Left ventricle myocardium inferior (tissue), 1 donor: ENCODE measurements at regions not wholly inside any gene's neighbourhood (a gene's known extent, or its start where the extent isn't known, plus 50 kb on each side); places are given as distances from the start of the nearest gene placed in this dataset.
"Not testable (repeated sequence)": the region's sequence is repeated elsewhere in the genome, so short reads cannot be mapped to it uniquely, and the experiment has no call there.

Source experiments
- DNase-seq: peaks from one replicate; pipeline ENCODE4 v3.0.0-alpha.2; 2020
- H3K27ac ChIP-seq: fragments of 200-600 bp; replicated peaks from 2 replicates; pipeline ENCODE4 v1.8.0; 2021
- H3K27me3 ChIP-seq: fragments of 200-600 bp; 2 replicates; pipeline ENCODE4 v1.8.0; 2021; ENCODE audit warnings: low read depth
- H3K36me3 ChIP-seq: fragments of 200-600 bp; 2 replicates; pipeline ENCODE4 v1.8.0; 2021
- H3K4me1 ChIP-seq: fragments of 200-600 bp; 2 replicates; pipeline ENCODE4 v1.8.0; 2021
- H3K4me3 ChIP-seq: fragments of 200-600 bp; 2 replicates; pipeline ENCODE4 v1.8.0; 2021; ENCODE audit warnings: mild to moderate bottlenecking, moderate library complexity
- H3K9me3 ChIP-seq: fragments of 200-600 bp; replicated peaks from 2 replicates; pipeline ENCODE4 v1.8.0; 2021
- intact Hi-C: fragments of 100-400 bp; cut with micrococcal nuclease; formaldehyde crosslinking; loops from one replicate; pipeline ENCODE4 v1.11.0; 2022
- TF ChIP-seq, protein P1 (sequence below): fragments of 200-600 bp; IDR thresholded peaks from 2 replicates; pipeline ENCODE4 v1.8.0; 2021; ENCODE audit warnings: antibody characterized with exemption, mild to moderate bottlenecking, borderline replicate concordance
- donor health status: DM: no; HTN: yes; CAD: no; lungs with severe emphysema.

DNA sequence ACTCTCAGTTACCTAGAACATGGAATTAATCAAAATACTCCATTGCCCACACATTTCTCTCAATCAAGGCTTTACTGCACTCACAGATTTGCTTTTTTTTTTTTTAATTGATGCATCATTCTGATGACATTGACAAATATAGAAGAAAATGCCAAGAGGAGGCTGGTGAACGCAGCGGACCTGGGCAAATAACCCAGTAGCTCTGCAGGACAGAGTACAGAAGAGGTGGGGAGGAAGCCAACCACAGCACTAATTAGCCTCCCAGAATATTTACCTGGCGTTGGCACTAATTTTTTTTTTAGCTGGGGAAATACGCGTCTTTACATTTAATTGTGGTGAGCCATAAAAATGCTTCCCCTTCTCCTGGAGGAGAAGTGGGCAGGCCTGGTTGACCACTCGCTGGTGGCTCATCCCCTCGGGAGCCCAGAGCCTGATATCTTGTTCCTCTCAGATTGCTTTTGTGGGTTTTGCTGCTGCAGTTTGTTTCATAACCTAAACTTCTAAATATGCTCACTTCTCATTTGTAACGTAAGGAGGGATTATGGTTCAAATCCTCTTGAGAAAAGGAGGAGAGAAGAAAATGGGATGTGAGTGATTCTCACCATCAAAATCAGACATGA is 165.8 kb upstream of the EPB41L3 start:
- Histone ChIP-seq H3K4me1 (no peaks in the 10 kb centered on the region), H3K36me3 (no peaks in the 10 kb centered on the region), H3K4me3 (no peak overlapping the region), H3K27me3 (peaks cover 7% of the 10 kb centered on the region), H3K27ac (no peak overlapping the region), H3K9me3 (no peaks in the 10 kb centered on the region)
- intact Hi-C loops = no loop called here
- TF ChIP-seq, protein P1, sequence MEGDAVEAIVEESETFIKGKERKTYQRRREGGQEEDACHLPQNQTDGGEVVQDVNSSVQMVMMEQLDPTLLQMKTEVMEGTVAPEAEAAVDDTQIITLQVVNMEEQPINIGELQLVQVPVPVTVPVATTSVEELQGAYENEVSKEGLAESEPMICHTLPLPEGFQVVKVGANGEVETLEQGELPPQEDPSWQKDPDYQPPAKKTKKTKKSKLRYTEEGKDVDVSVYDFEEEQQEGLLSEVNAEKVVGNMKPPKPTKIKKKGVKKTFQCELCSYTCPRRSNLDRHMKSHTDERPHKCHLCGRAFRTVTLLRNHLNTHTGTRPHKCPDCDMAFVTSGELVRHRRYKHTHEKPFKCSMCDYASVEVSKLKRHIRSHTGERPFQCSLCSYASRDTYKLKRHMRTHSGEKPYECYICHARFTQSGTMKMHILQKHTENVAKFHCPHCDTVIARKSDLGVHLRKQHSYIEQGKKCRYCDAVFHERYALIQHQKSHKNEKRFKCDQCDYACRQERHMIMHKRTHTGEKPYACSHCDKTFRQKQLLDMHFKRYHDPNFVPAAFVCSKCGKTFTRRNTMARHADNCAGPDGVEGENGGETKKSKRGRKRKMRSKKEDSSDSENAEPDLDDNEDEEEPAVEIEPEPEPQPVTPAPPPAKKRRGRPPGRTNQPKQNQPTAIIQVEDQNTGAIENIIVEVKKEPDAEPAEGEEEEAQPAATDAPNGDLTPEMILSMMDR = no peak
- DNase-seq = no peak

DNA sequence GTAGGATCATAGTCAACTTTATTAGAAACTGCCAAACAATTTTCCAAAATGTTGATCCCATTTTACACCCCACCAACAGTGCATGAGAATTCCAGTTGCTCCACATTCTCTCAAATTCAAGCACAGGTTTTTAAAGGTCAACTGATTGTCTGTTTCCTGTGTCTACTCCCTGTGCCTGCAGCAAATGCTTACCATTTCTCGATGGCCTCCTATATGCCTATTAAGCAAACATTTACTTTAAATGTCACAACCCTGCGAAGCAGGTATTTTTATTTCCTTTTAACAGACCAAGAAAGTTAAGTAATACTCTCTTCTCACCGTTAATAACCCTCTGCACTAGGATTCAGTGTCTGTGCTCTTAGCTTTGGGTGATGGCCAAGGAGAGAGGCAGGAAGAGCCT is 163.8 kb upstream of the EPB41L3 start:
- intact Hi-C loops = no loop called here
- TF ChIP-seq, protein P1 = no peak
- H3K27me3 ChIP-seq = peaks cover 7% of the 10 kb centered on the region
- no peaks in the 10 kb centered on the region for H3K4me1 ChIP-seq
- no peaks in the 10 kb centered on the region for H3K9me3 ChIP-seq
- no peak for DNase-seq
- H3K36me3 ChIP-seq = no peaks in the 10 kb centered on the region
- H3K4me3 ChIP-seq = no peak overlapping the region
- H3K27ac ChIP-seq = no peak overlapping the region

DNA sequence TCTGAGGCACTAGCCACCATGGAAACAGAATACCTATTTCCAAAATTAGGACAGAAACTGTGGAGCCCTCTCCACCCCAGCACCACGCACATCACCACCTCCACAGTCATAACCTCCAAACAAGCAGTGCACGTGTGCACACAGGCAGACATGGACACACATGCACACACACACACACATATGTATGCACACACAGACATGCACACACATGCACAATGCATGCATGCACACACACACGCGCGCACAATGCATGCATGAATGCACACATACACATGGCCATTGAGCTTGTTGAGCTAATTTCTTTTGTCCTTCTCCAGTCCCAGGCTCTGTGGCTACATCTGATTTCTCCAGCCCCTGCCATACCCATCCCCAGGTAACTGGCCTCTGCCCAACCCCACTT is 161.6 kb upstream of the EPB41L3 start:
- no peak for DNase-seq
- Histone ChIP-seq H3K4me1 (no peaks in the 10 kb centered on the region), H3K4me3 (no peak overlapping the region), H3K27me3 (peaks cover 7% of the 10 kb centered on the region), H3K9me3 (no peaks in the 10 kb centered on the region), H3K36me3 (no peaks in the 10 kb centered on the region), H3K27ac (no peak overlapping the region)
- TF ChIP-seq, protein P1 = no peak
- intact Hi-C loops = no loop called here

DNA sequence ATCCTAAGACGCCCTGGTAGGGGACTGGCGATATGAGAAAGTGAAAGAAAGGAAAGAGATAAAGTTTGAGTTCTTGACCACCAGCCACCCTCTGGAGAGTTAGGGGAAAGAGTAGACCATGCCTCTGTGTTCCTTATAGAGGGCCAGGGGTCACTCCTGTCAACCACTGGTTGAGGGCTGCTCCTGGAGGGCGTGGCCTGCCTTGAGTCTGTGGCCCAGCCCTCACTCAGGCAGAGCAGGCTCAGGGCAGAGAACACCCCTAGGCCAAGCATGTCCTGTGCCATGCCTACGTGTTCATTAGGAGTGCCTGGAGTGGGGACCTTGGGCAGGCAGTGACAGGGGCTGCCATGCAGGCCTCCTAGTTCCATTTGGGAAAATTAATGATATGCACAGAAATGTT is 161.1 kb upstream of the EPB41L3 start:
- TF ChIP-seq, protein P1 = no peak
- Histone ChIP-seq H3K27me3 (peaks cover 7% of the 10 kb centered on the region), H3K27ac (no peak overlapping the region), H3K9me3 (no peaks in the 10 kb centered on the region), H3K4me1 (no peaks in the 10 kb centered on the region), H3K4me3 (no peak overlapping the region), H3K36me3 (no peaks in the 10 kb centered on the region)
- no peak for DNase-seq
- intact Hi-C loops = no loop called here

DNA sequence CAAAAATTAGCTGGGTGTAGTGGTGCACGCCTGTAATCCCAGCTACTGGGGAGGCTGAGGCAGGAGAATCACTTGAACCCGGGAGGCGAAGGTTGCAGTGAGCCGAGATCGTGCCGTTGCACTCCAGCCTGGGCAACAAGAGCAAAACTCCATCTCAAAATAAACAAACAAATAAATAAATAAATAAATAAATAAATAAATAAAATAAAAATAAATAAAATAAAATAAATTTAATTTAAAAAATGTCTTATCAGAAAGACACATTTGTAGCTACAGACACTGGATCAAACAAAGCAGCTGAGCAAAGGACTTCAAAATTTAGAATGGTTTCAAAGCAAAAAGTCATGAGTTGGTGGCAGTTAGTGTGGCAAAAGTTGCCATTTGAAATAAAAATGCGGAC is 158.2 kb upstream of the EPB41L3 start:
- intact Hi-C loops, H3K36me3 ChIP-seq, H3K27me3 ChIP-seq, H3K4me1 ChIP-seq, DNase-seq, H3K9me3 ChIP-seq, H3K4me3 ChIP-seq, H3K27ac ChIP-seq: not testable (repeated sequence)

DNA sequence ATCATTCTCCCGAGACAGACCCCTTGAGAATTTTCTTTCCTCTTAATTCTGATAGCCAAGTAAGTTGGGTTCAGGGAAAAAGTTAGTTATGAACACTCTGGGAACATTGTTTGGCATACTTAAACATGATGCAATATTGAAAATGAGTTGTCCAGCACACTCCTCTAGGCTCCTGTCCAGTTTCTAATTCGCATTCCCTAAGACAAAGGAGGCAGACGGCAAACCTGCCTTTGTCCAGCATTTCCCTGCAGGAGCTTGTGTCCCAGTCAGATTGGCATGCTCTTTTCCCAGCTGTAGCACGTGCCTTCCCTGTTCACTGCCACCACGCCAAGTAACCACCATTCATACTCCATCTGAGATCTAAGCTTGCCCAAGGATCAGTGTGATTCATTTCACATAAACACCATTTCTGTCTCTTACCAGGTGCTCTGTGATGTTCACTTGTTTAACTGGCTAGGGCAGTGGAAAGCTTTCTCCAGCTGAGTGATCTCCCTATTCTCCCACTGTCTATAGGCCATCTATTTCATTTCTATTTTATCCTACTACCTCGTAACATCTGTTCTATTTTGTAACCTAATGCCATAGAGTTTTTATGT is 150.0 kb upstream of the EPB41L3 start:
- H3K36me3 ChIP-seq = no peaks in the 10 kb centered on the region
- no peaks in the 10 kb centered on the region for H3K4me1 ChIP-seq
- intact Hi-C loops = no loop called here
- no peak overlapping the region for H3K27ac ChIP-seq
- TF ChIP-seq, protein P1 = no peak
- no peaks in the 10 kb centered on the region for H3K27me3 ChIP-seq
- DNase-seq = no peak
- H3K4me3 ChIP-seq = no peak overlapping the region
- H3K9me3 ChIP-seq = peaks cover 25% of the 10 kb centered on the region
